HepG2 (cell line): ENCODE measurements at regions not wholly inside any gene's neighbourhood (a gene's known extent, or its start where the extent isn't known, plus 50 kb on each side); places are given as distances from the start of the nearest gene placed in this dataset.

Experiments
- BATF2 ChIP-seq: sonication (generic); formaldehyde crosslinking; IDR thresholded peaks from 2 replicates; pipeline ENCODE4 v1.8.0; 2022; ENCODE audit warnings: mild to moderate bottlenecking, missing genetic modification reagents, moderate library complexity
- EED ChIP-seq: sonication (generic); formaldehyde crosslinking; IDR thresholded peaks from 2 replicates; pipeline ENCODE4 v1.5.0; 2020; ENCODE audit warnings: mild to moderate bottlenecking, missing genetic modification reagents
- EZH2 ChIP-seq: conservative IDR thresholded peaks from 2 replicates; pipeline ENCODE4 v1.6.1; 2012; ENCODE audit warnings: mild to moderate bottlenecking, low read depth, low read length, moderate library complexity
- FOSL2 ChIP-seq: sonication (generic); formaldehyde crosslinking; IDR thresholded peaks from 2 replicates; pipeline ENCODE4 v1.4.0; 2020; ENCODE audit warnings: missing genetic modification reagents
- GLI4 ChIP-seq: sonication (generic); formaldehyde crosslinking; IDR thresholded peaks from 2 replicates; pipeline ENCODE4 v1.5.1; 2020; ENCODE audit warnings: missing genetic modification reagents, mild to moderate bottlenecking, moderate library complexity, borderline replicate concordance
- ISX ChIP-seq: sonication (generic); formaldehyde crosslinking; conservative IDR thresholded peaks from 2 replicates; pipeline ENCODE4 v1.5.0; 2020; ENCODE audit warnings: missing genetic modification reagents
- LRRFIP1 ChIP-seq: sonication (generic); formaldehyde crosslinking; conservative IDR thresholded peaks from 2 replicates; pipeline ENCODE4 v1.4.0; 2020; ENCODE audit warnings: missing genetic modification reagents
- NFIC ChIP-seq: IDR thresholded peaks from 2 replicates; pipeline ENCODE4 v1.6.1; 2012; ENCODE audit warnings: mild to moderate bottlenecking, low read length, inconsistent platforms
- RFX3 ChIP-seq: IDR thresholded peaks from 2 replicates; pipeline ENCODE4 v1.6.1; 2016; ENCODE audit warnings: missing biosample characterization, missing genetic modification reagents
- SKI ChIP-seq: fragments of 450-650 bp; IDR thresholded peaks from one replicate; pipeline ENCODE4 v1.6.1; 2018; ENCODE audit warnings: mild to moderate bottlenecking; ENCODE audit not compliant: partially characterized antibody
- SMC3 ChIP-seq: IDR thresholded peaks from 2 replicates; pipeline ENCODE4 v1.6.1; 2011; ENCODE audit warnings: low read length, improper control_type of control experiment
- SRSF1 ChIP-seq: fragments of 200-400 bp; formaldehyde crosslinking; optimal IDR thresholded peaks from 2 replicates; pipeline ENCODE3; 2017; ENCODE audit warnings: mild to moderate bottlenecking, low read depth, low read length, moderate library complexity
- TAF15 ChIP-seq: fragments of 200-400 bp; formaldehyde crosslinking; IDR thresholded peaks from one replicate; pipeline ENCODE4 v1.6.1; 2018; ENCODE audit warnings: mild to moderate bottlenecking, low read depth, low read length; ENCODE audit not compliant: poor library complexity, severe bottlenecking
- ZBTB7A ChIP-seq: sonication (generic); formaldehyde crosslinking; IDR thresholded peaks from 2 replicates; pipeline ENCODE4 v1.8.0; 2022; ENCODE audit warnings: mild to moderate bottlenecking, missing genetic modification reagents
- ZMYM4 ChIP-seq: sonication (generic); formaldehyde crosslinking; IDR thresholded peaks from 2 replicates; pipeline ENCODE4 v1.8.1; 2023; ENCODE audit warnings: mild to moderate bottlenecking, missing genetic modification reagents
- ZNF12 ChIP-seq: sonication (generic); formaldehyde crosslinking; IDR thresholded peaks from 2 replicates; pipeline ENCODE4 v1.5.0; 2020; ENCODE audit warnings: missing genetic modification reagents
- ZNF607 ChIP-seq: sonication (generic); formaldehyde crosslinking; IDR thresholded peaks from 2 replicates; pipeline ENCODE4 v1.5.1; 2020; ENCODE audit warnings: missing genetic modification reagents, mild to moderate bottlenecking, borderline replicate concordance
- ZNF773 ChIP-seq: sonication (generic); formaldehyde crosslinking; IDR thresholded peaks from 2 replicates; pipeline ENCODE4 v1.4.0; 2020; ENCODE audit warnings: missing genetic modification reagents, borderline replicate concordance
- TF ChIP-seq, protein P1 (sequence below): sonication (generic); formaldehyde crosslinking; IDR thresholded peaks from 2 replicates; pipeline ENCODE4 v1.4.0; 2020; ENCODE audit warnings: mild to moderate bottlenecking, missing genetic modification reagents
- TF ChIP-seq, protein P2 (sequence below): sonication (generic); formaldehyde crosslinking; IDR thresholded peaks from 2 replicates; pipeline ENCODE4 v1.4.0; 2020; ENCODE audit warnings: missing genetic modification reagents
- TF ChIP-seq, protein P3 (sequence below): IDR thresholded peaks from 2 replicates; pipeline ENCODE4 v1.6.1; 2016; ENCODE audit warnings: low read depth
- TF ChIP-seq, protein P4 (sequence below): sonication (generic); formaldehyde crosslinking; IDR thresholded peaks from 2 replicates; pipeline ENCODE4 v1.5.1; 2020; ENCODE audit warnings: missing genetic modification reagents, mild to moderate bottlenecking, borderline replicate concordance

- no peak for TF ChIP-seq LRRFIP1 (CRISPR knock-in tag)
- TF ChIP-seq ZNF12 (CRISPR knock-in tag) = peak; percentile 49; the same call in 1 of the 2 replicates
- TF ChIP-seq NFIC = peak; percentile 87
- no peak for TF ChIP-seq ZNF773 (CRISPR knock-in tag)
- TF ChIP-seq FOSL2 (CRISPR knock-in tag) = peak; percentile 63
- TF ChIP-seq, protein P1, sequence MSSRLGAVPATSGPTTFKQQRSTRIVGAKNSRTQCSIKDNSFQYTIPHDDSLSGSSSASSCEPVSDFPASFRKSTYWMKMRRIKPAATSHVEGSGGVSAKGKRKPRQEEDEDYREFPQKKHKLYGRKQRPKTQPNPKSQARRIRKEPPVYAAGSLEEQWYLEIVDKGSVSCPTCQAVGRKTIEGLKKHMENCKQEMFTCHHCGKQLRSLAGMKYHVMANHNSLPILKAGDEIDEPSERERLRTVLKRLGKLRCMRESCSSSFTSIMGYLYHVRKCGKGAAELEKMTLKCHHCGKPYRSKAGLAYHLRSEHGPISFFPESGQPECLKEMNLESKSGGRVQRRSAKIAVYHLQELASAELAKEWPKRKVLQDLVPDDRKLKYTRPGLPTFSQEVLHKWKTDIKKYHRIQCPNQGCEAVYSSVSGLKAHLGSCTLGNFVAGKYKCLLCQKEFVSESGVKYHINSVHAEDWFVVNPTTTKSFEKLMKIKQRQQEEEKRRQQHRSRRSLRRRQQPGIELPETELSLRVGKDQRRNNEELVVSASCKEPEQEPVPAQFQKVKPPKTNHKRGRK (CRISPR knock-in tag) = no peak; the same call in 1 of the 2 replicates
- TF ChIP-seq ZMYM4 (CRISPR knock-in tag) = peak; percentile 88
- TF ChIP-seq EED (CRISPR knock-in tag) = no peak
- no peak for TF ChIP-seq GLI4
- TF ChIP-seq SKI = peak; percentile 34
- no peak for TF ChIP-seq TAF15
- TF ChIP-seq, protein P2, sequence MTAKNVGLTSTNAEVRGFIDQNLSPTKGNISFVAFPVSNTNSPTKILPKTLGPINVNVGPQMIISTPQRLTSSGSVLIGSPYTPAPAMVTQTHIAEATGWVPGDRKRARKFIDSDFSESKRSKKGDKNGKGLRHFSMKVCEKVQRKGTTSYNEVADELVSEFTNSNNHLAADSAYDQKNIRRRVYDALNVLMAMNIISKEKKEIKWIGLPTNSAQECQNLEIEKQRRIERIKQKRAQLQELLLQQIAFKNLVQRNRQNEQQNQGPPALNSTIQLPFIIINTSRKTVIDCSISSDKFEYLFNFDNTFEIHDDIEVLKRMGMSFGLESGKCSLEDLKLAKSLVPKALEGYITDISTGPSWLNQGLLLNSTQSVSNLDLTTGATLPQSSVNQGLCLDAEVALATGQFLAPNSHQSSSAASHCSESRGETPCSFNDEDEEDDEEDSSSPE = peak; percentile 53
- no peak for TF ChIP-seq ISX
- TF ChIP-seq ZNF607 (CRISPR knock-in tag) = no peak; the same call in 1 of the 2 replicates
- TF ChIP-seq SMC3 = no peak; the same call in 1 of the 2 replicates
- no peak for TF ChIP-seq EZH2
- no peak for TF ChIP-seq SRSF1
- no peak for TF ChIP-seq BATF2 (CRISPR knock-in tag)
- TF ChIP-seq ZBTB7A (CRISPR knock-in tag) = 0 out of 2 replicates have a peak, but pooled peaks have one; percentile 52
- peak; percentile 84 for TF ChIP-seq RFX3 (CRISPR knock-in tag)
- TF ChIP-seq, protein P3, sequence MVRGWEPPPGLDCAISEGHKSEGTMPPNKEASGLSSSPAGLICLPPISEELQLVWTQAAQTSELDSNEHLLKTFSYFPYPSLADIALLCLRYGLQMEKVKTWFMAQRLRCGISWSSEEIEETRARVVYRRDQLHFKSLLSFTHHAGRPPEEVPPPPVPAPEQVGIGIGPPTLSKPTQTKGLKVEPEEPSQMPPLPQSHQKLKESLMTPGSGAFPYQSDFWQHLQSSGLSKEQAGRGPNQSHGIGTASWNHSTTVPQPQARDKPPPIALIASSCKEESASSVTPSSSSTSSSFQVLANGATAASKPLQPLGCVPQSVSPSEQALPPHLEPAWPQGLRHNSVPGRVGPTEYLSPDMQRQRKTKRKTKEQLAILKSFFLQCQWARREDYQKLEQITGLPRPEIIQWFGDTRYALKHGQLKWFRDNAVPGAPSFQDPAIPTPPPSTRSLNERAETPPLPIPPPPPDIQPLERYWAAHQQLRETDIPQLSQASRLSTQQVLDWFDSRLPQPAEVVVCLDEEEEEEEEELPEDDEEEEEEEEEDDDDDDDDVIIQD (CRISPR knock-in tag) = peak; percentile 91
- TF ChIP-seq, protein P4, sequence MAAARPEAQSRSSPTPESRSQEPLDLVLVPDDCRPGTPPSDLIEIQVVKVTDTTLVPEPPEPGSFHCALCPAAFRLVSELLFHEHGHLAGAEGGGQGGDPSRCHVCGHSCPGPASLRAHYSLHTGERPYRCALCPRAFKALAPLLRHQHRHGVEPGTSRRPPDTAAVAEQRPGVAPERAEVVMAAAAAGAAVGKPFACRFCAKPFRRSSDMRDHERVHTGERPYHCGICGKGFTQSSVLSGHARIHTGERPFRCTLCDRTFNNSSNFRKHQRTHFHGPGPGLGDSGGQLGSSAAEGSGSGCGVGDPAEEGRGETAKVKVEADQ = no peak
These were observed 102.4 kb upstream of the ETV3 start (continued) for GRCh38 chr1:157240495-157241184.
